ENCODE measurements at regions not wholly inside any gene's neighbourhood (a gene's known extent, or its start where the extent isn't known, plus 50 kb on each side); places are given as distances from the start of the nearest gene placed in this dataset.
A peak's percentile ranks its signal among the peaks of the same experiment; 100 is the strongest.

GRCh38 chr3:15851735-15852134 lies 54.0 kb upstream of the ANKRD28 start:
- Histone ChIP-seq H3K27me3 (no peaks in the 10 kb centered on the region), H3K9me3 (no peaks in the 10 kb centered on the region), H3K4me1 (no peaks in the 10 kb centered on the region), H3K27ac (no peak overlapping the region), H3K4me3 (no peak overlapping the region), H3K36me3 (ENCODE audit: low read depth, missing control alignments) (no peaks in the 10 kb centered on the region)
- intact Hi-C loops (cut with DNase I; ENCODE audit: low total_unique reads), result no loop called here
- WGBS, 2 donors, result 95 to 98% methylated on average over 3 of the region's 3 CpGs
- TF ChIP-seq CTCF (IDR thresholded peaks at IDR 0.05) (no peak), POLR2A (IDR thresholded peaks at IDR 0.05) (no peak)
- DNase-seq, result no peak

GRCh38 chr3:15858547-15859506 lies 61.0 kb upstream of the ANKRD28 start:
- intact Hi-C loops (cut with DNase I; ENCODE audit: low total_unique reads), result no loop called here
- no peaks in the 10 kb centered on the region for H3K36me3 ChIP-seq (ENCODE audit: low read depth, missing control alignments)
- TF ChIP-seq POLR2A (IDR thresholded peaks at IDR 0.05), result no peak
- TF ChIP-seq CTCF (IDR thresholded peaks at IDR 0.05), result peak in 1 of 3 experiments; percentile 31
- no peaks in the 10 kb centered on the region for H3K27me3 ChIP-seq
- H3K9me3 ChIP-seq, result no peaks in the 10 kb centered on the region
- H3K27ac ChIP-seq, result peak overlapping the region; percentile 71 to 81
- peak overlapping the region; percentile 83 to 96 for H3K4me3 ChIP-seq
- H3K4me1 ChIP-seq, result peaks cover 10% of the 10 kb centered on the region
- WGBS, 2 donors, result 13 to 15% methylated on average over 17 to 19 of the region's 70 CpGs
- peak; percentile 62 for DNase-seq

- no peaks in the 10 kb centered on the region for H3K36me3 ChIP-seq (ENCODE audit: low read depth, missing control alignments)
- H3K27me3 ChIP-seq, result no peaks in the 10 kb centered on the region
- intact Hi-C loops (cut with DNase I; ENCODE audit: low total_unique reads), result no loop called here
- peak; percentile 91 for DNase-seq
- 0 to 1% methylated on average over 23 to 52 of the region's 73 CpGs for WGBS, 2 donors
- peak overlapping the region; percentile 83 to 96 for H3K4me3 ChIP-seq
- no peaks in the 10 kb centered on the region for H3K9me3 ChIP-seq
- peaks cover 10% of the 10 kb centered on the region for H3K4me1 ChIP-seq
- peak overlapping the region; percentile 71 to 81 for H3K27ac ChIP-seq
- no peak for TF ChIP-seq CTCF (IDR thresholded peaks at IDR 0.05)
- TF ChIP-seq POLR2A (IDR thresholded peaks at IDR 0.05), result no peak
These were observed 61.8 kb upstream of the ANKRD28 start for GRCh38 chr3:15859507-15860013.

- Histone ChIP-seq H3K9me3 (no peaks in the 10 kb centered on the region), H3K27me3 (no peaks in the 10 kb centered on the region), H3K4me1 (peaks cover 10% of the 10 kb centered on the region), H3K4me3 (peak overlapping the region; percentile 83 to 96), H3K36me3 (ENCODE audit: low read depth, missing control alignments) (no peaks in the 10 kb centered on the region), H3K27ac (peak overlapping the region; percentile 55 to 81)
- TF ChIP-seq POLR2A (IDR thresholded peaks at IDR 0.05) (no peak), CTCF (IDR thresholded peaks at IDR 0.05) (no peak)
- WGBS, 2 donors, result 0 to 1% methylated on average over 33 to 55 of the region's 55 CpGs
- intact Hi-C loops (cut with DNase I; ENCODE audit: low total_unique reads), result no loop called here
- peak; percentile 70 for DNase-seq
These were observed 62.5 kb upstream of the ANKRD28 start for GRCh38 chr3:15860014-15860934.
